ENCODE measurements at regions not wholly inside any gene's neighbourhood (a gene's known extent, or its start where the extent isn't known, plus 50 kb on each side); places are given as distances from the start of the nearest gene placed in this dataset.

DNA sequence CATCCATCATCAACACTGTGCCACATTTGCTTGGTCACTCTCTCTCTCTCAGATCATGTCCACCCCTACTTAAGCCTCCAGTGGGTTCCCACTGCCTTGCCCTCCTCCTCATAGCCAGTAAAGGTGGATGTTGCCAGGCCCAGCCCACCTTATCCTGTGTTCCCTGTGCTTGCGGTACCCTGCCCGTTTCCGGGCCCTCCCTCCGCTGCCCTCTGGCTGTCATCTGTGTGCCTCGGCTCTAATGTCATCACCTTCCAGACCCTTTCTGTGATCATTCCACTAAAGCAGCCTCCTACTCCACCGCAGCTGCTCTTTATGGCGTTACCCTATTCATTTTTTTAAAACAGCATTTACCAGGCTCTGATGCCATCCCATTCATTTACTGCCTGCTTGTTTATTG lies 305.7 kb upstream of the SKOR2 start (continued):
- no peak for TF ChIP-seq HNRNPH1 (optimal IDR thresholded peaks at IDR 0.05; ENCODE audit: low read depth, low read length)

DNA sequence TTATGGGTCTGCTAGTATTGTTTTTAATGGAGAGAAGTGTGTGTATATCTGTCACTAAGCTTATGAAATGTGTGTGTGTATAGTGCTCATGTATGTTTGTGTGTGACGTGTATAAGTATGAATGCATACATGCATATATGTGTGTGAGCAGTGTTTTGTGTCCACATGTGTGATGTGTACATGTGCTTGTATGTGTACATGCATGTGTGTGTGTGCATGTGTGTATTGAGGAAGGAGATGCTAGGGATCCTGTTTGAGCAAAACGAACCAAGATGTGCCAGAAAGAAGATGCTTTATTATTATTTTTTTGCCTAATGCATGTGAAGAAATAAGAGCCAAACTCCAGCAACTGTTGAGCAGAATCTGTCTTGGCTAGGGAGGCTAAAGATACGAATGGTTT lies 301.3 kb upstream of the SKOR2 start:
- ChIA-PET CTCF (ENCODE audit: low intra/inter-chr PET ratio, low total read pairs) (no interaction called here), POLR2A (no interaction called here)
- no peak for TF ChIP-seq HNRNPLL (IDR thresholded peaks at IDR 0.05; ENCODE audit: low read depth, low read length, poor library complexity, severe bottlenecking)
- no peak for TF ChIP-seq ZNF343 (CRISPR knock-in tag; IDR thresholded peaks at IDR 0.05)
- TF ChIP-seq CCDC6 (CRISPR knock-in tag; IDR thresholded peaks at IDR 0.05), result no peak
- TF ChIP-seq, protein P1, sequence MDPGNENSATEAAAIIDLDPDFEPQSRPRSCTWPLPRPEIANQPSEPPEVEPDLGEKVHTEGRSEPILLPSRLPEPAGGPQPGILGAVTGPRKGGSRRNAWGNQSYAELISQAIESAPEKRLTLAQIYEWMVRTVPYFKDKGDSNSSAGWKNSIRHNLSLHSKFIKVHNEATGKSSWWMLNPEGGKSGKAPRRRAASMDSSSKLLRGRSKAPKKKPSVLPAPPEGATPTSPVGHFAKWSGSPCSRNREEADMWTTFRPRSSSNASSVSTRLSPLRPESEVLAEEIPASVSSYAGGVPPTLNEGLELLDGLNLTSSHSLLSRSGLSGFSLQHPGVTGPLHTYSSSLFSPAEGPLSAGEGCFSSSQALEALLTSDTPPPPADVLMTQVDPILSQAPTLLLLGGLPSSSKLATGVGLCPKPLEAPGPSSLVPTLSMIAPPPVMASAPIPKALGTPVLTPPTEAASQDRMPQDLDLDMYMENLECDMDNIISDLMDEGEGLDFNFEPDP (CRISPR knock-in tag; conservative IDR thresholded peaks at IDR 0.05), result no peak
- peak; percentile 87 for TF ChIP-seq MNT (IDR thresholded peaks at IDR 0.05)
- TF ChIP-seq CBX2 (IDR thresholded peaks at IDR 0.05; ENCODE audit: low read depth, low read length), result no peak
- TF ChIP-seq CBX2 (CRISPR knock-in tag; IDR thresholded peaks at IDR 0.05; ENCODE audit: low read depth), result no peak
- TF ChIP-seq REST (IDR thresholded peaks at IDR 0.05; ENCODE audit: borderline replicate concordance in 1 of 2, low read depth in 1 of 2, low read length in 2 of 2), result no peak
- no peak for TF ChIP-seq ZNF883 (CRISPR knock-in tag; IDR thresholded peaks at IDR 0.05; ENCODE audit: not compliant biosample characterization)
- TF ChIP-seq CREB1 (IDR thresholded peaks at IDR 0.05), result peak; percentile 47; the same call in 1 of the 2 replicates
- TF ChIP-seq CREB1 (CRISPR knock-in tag; IDR thresholded peaks at IDR 0.05), result no peak
- no peak for TF ChIP-seq RNF2 (conservative IDR thresholded peaks at IDR 0.05; ENCODE audit: low read depth)
- Histone ChIP-seq H3K9me3 (ENCODE audit: low read length) (no peaks in the 10 kb centered on the region), H3K27ac (ENCODE audit: extremely low read length, insufficient read depth, low read length) (no peak overlapping the region), H3K4me2 (ENCODE audit: low read depth, low read length) (no peak overlapping the region), H3K4me3 (replicated peaks in 1 of 3; ENCODE audit: insufficient read depth in 1 of 3, low read depth in 2 of 3, low read length in 3 of 3) (no peak overlapping the region), H3K36me3 (replicated peaks in 1 of 2; ENCODE audit: control insufficient read depth in 1 of 2, insufficient read depth in 2 of 2, low read length in 2 of 2) (no peaks in the 10 kb centered on the region), H3K27me3 (ENCODE audit: control insufficient read depth in 1 of 2, insufficient read depth in 2 of 2, low read length in 2 of 2) (peaks cover 1 to 11% of the 10 kb centered on the region in 2 experiments; a peak in 1 of 5 replicates), H3K4me1 (ENCODE audit: insufficient read depth, low read length) (no peaks in the 10 kb centered on the region), H3K79me2 (ENCODE audit: insufficient read depth, low read length) (no peaks in the 10 kb centered on the region), H3K9ac (ENCODE audit: insufficient read depth, low read depth, low read length) (no peak overlapping the region), H4K20me1 (ENCODE audit: insufficient read depth, low read length) (no peaks in the 10 kb centered on the region), H2AFZ (ENCODE audit: low read length) (no peak overlapping the region)
- WGBS (ENCODE audit: low lambda C conversion rate), result 5% methylated on average over 3 of the region's 3 CpGs
- DNase-seq (ENCODE audit: low spot score), result no peak
- intact Hi-C loops (cut with micrococcal nuclease; ENCODE audit: unreplicated experiment) (no loop called here), in situ Hi-C loops (cut with HindIII; ENCODE audit: extremely low pct_ligation_motif_present, low pct_unique_long_range_greater_than_20kb) (no loop called here)
- no TSS peak for BruUV-seq (replicated peaks)
- no peak for ATAC-seq
- FAIRE-seq, result no peak
